MM.1S (cell line): ENCODE measurements at regions not wholly inside any gene's neighbourhood (a gene's known extent, or its start where the extent isn't known, plus 50 kb on each side); places are given as distances from the start of the nearest gene placed in this dataset.
"Not testable (repeated sequence)": the region's sequence is repeated elsewhere in the genome, so short reads cannot be mapped to it uniquely, and the experiment has no call there.

Experiments
- DNase-seq: peaks from one replicate; pipeline ENCODE4 v3.0.0-alpha.2; 2015
- H2AFZ ChIP-seq: fragments of 300-600 bp; sonication (generic); 2 replicates; pipeline ENCODE4 v1.6.0; 2016; ENCODE audit warnings: antibody characterized with exemption, low read length
- H3F3A ChIP-seq: fragments of 300-600 bp; sonication (generic); 2 replicates; pipeline ENCODE4 v1.6.1; 2016; ENCODE audit warnings: mild to moderate bottlenecking, antibody characterized with exemption, low read length, moderate library complexity, mixed read lengths; ENCODE audit not compliant: insufficient read depth
- H3K27ac ChIP-seq: fragments of 300-600 bp; sonication (generic); 2 replicates; pipeline ENCODE4 v1.5.1; 2016; ENCODE audit warnings: mild to moderate bottlenecking, low read length
- H3K27me3 ChIP-seq: fragments of 300-600 bp; sonication (generic); replicated peaks from 2 replicates; pipeline ENCODE4 v1.6.0; 2016; ENCODE audit warnings: low read length; ENCODE audit not compliant: insufficient read depth
- H3K36me3 ChIP-seq: fragments of 300-600 bp; sonication (generic); replicated peaks from 2 replicates; pipeline ENCODE4 v1.6.1; 2016; ENCODE audit warnings: mild to moderate bottlenecking, low read length, mixed read lengths; ENCODE audit not compliant: insufficient read depth
- H3K4me1 ChIP-seq: fragments of 300-600 bp; sonication (generic); 2 replicates; pipeline ENCODE4 v1.6.1; 2016; ENCODE audit warnings: low read length, mixed read lengths
- H3K4me2 ChIP-seq: fragments of 300-600 bp; sonication (generic); 2 replicates; pipeline ENCODE4 v1.6.0; 2016; ENCODE audit warnings: low read depth, low read length
- H3K4me3 ChIP-seq: fragments of 300-600 bp; sonication (generic); 2 replicates; pipeline ENCODE4 v1.5.1; 2016; ENCODE audit warnings: low read length, mixed read lengths
- H3K79me2 ChIP-seq: fragments of 300-600 bp; sonication (generic); 2 replicates; pipeline ENCODE4 v1.6.1; 2016; ENCODE audit warnings: mixed run types, low read length, mixed read lengths
- H3K9ac ChIP-seq: fragments of 300-600 bp; sonication (generic); 2 replicates; pipeline ENCODE4 v1.6.1; 2016; ENCODE audit warnings: low read length, mixed read lengths
- H3K9me2 ChIP-seq: fragments of 300-600 bp; sonication (generic); replicated peaks from 2 replicates; pipeline ENCODE4 v1.6.1; 2016; ENCODE audit warnings: mild to moderate bottlenecking, low read length, mixed read lengths; ENCODE audit not compliant: insufficient read depth
- H3K9me3 ChIP-seq: fragments of 300-600 bp; sonication (generic); replicated peaks from 2 replicates; pipeline ENCODE4 v1.6.1; 2016; ENCODE audit warnings: mild to moderate bottlenecking, low read length, mixed read lengths; ENCODE audit not compliant: insufficient read depth
- H4K20me1 ChIP-seq: fragments of 300-600 bp; sonication (generic); 2 replicates; pipeline ENCODE4 v1.6.1; 2016; ENCODE audit warnings: mild to moderate bottlenecking, low read length, moderate library complexity, mixed read lengths; ENCODE audit not compliant: insufficient read depth
- EZH2 ChIP-seq: fragments of 300-600 bp; sonication (generic); optimal IDR thresholded peaks from 2 replicates; pipeline ENCODE3; 2017; ENCODE audit warnings: low read depth, mild to moderate bottlenecking, antibody characterized with exemption, low read length, mixed read lengths
- EZH2phosphoT487 ChIP-seq: fragments of 300-600 bp; sonication (generic); IDR thresholded peaks from 2 replicates; pipeline ENCODE4 v1.6.1; 2018; ENCODE audit warnings: antibody characterized with exemption, low read length
- TF ChIP-seq, protein P1 (sequence below): fragments of 300-600 bp; sonication (generic); IDR thresholded peaks from 2 replicates; pipeline ENCODE4 v1.5.1; 2016; ENCODE audit warnings: antibody characterized with exemption, low read length, mixed read lengths

DNA sequence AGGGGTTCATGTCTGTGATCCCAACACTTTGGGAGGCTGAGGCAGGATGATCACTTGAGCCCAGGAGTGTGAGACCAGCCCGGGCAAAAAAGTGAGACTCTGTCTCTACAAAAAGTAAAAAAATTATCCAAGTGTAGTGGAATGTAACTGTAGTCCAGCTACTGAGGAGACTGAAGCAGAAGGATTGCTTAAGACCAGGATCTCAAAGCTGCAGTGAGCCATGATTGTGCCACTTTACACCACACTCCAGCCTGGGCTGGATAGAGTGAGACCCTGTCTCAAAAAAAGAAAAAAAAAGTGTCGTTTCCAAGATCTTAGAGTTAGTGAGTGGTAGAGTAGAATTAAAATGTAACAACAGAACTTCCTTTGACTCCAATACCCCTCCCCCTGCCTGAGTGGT is 589.4 kb upstream of the MBL2 start:
- Histone ChIP-seq H3K27me3 (no peaks in the 10 kb centered on the region), H3K9ac (no peak overlapping the region), H3K27ac (no peak overlapping the region), H3K4me2 (no peak overlapping the region), H3K4me1 (no peaks in the 10 kb centered on the region), H4K20me1 (no peaks in the 10 kb centered on the region), H3K9me2 (no peaks in the 10 kb centered on the region), H3K79me2 (no peaks in the 10 kb centered on the region), H2AFZ (no peak overlapping the region), H3K36me3 (no peaks in the 10 kb centered on the region), H3K4me3 (no peak overlapping the region), H3K9me3 (no peaks in the 10 kb centered on the region), H3F3A (no peaks in the 10 kb centered on the region)
- TF ChIP-seq EZH2 (no peak), EZH2phosphoT487 (no peak)
- TF ChIP-seq, protein P1, sequence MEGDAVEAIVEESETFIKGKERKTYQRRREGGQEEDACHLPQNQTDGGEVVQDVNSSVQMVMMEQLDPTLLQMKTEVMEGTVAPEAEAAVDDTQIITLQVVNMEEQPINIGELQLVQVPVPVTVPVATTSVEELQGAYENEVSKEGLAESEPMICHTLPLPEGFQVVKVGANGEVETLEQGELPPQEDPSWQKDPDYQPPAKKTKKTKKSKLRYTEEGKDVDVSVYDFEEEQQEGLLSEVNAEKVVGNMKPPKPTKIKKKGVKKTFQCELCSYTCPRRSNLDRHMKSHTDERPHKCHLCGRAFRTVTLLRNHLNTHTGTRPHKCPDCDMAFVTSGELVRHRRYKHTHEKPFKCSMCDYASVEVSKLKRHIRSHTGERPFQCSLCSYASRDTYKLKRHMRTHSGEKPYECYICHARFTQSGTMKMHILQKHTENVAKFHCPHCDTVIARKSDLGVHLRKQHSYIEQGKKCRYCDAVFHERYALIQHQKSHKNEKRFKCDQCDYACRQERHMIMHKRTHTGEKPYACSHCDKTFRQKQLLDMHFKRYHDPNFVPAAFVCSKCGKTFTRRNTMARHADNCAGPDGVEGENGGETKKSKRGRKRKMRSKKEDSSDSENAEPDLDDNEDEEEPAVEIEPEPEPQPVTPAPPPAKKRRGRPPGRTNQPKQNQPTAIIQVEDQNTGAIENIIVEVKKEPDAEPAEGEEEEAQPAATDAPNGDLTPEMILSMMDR = no peak
- DNase-seq = no peak

DNA sequence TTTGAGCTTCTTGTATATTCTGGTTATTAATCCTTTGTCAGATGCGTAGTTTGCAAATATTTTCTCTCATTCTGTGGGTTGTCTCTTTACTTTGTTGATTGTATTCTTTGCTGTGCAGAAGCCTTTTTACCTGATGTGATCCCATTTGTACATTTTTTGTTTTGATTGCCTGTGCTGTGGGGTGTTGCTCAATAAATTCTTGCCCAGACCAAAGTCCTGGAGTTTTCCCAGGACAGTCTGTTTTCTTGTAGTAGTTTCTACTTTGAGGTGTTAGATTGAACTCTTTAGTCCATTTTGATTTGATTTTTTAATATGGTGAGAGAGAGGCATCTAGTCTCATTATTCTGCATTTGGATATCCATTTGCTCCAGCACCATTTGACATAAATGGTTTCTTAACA is 588.7 kb upstream of the MBL2 start:
- DNase-seq = no peak
- no peaks in the 10 kb centered on the region for H3F3A ChIP-seq
- no peaks in the 10 kb centered on the region for H3K9me2 ChIP-seq
- H3K4me3 ChIP-seq = no peak overlapping the region
- no peaks in the 10 kb centered on the region for H3K27me3 ChIP-seq
- H3K9ac ChIP-seq = no peak overlapping the region
- H3K9me3 ChIP-seq = no peaks in the 10 kb centered on the region
- no peaks in the 10 kb centered on the region for H4K20me1 ChIP-seq
- TF ChIP-seq EZH2phosphoT487 = no peak
- TF ChIP-seq, protein P1 = no peak
- no peak for TF ChIP-seq EZH2
- no peak overlapping the region for H3K4me2 ChIP-seq
- no peaks in the 10 kb centered on the region for H3K4me1 ChIP-seq
- no peak overlapping the region for H2AFZ ChIP-seq
- H3K79me2 ChIP-seq = no peaks in the 10 kb centered on the region
- H3K36me3 ChIP-seq = no peaks in the 10 kb centered on the region
- no peak overlapping the region for H3K27ac ChIP-seq

DNA sequence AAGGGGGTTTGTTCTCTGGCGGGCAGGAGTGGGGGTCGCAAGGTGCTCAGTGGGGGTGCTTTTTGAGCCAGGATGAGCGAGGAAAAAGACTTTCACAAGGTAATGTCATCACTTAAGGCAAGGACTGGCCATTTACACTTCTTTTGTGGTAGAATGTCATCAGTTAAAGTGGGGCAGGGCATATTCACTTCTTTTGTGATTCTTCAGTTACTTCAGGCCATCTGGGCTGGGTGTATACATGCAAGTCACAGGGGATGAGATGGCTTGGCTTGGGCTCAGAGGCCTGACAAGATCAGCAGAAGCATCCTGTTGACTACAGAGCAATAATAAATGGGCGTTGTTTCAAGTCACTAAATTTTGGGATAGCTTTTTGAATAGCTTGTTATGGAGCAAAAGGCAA is 586.4 kb upstream of the MBL2 start:
- not testable (repeated sequence) for H3K4me3 ChIP-seq, H3K27me3 ChIP-seq, H3K36me3 ChIP-seq, H3K4me1 ChIP-seq, H4K20me1 ChIP-seq, H3K9ac ChIP-seq, H3K79me2 ChIP-seq, H3K9me3 ChIP-seq, H3K9me2 ChIP-seq, H3F3A ChIP-seq, H3K4me2 ChIP-seq, H3K27ac ChIP-seq, DNase-seq, H2AFZ ChIP-seq

DNA sequence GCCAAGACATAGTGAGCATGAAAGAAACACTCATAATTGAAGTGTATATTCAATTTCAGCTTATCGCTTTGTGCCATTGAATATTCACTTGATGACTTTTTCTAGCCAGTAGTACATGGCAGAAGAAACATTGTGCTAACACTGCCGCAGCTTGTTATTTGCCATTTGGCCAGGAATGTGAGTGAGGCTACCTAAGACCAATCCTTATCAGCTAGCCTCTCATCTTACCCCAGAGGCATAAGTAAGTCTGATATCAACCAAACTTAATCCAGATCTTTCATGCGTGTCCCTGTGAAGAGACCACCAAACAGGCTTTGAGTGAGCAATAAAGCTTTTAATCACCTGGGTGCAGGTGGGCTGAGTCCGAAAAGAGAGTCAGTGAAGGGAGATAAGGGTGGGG is 586.0 kb upstream of the MBL2 start:
- no peak for TF ChIP-seq EZH2
- TF ChIP-seq, protein P1 = no peak
- TF ChIP-seq EZH2phosphoT487 = no peak
- no peak for DNase-seq
- no peak overlapping the region for H3K27ac ChIP-seq

More for the DNA sequence above, 586.0 kb upstream of the MBL2 start:
- H3K79me2 ChIP-seq = no peaks in the 10 kb centered on the region
- H3K36me3 ChIP-seq = no peaks in the 10 kb centered on the region
- no peak overlapping the region for H3K9ac ChIP-seq
- no peak overlapping the region for H2AFZ ChIP-seq
- H3K4me1 ChIP-seq = no peaks in the 10 kb centered on the region
- H4K20me1 ChIP-seq = no peaks in the 10 kb centered on the region
- H3K9me3 ChIP-seq = no peaks in the 10 kb centered on the region
- no peaks in the 10 kb centered on the region for H3K27me3 ChIP-seq
- H3K9me2 ChIP-seq = no peaks in the 10 kb centered on the region
- H3F3A ChIP-seq = no peaks in the 10 kb centered on the region
- no peak overlapping the region for H3K4me3 ChIP-seq
- no peak overlapping the region for H3K4me2 ChIP-seq
